ENCODE measurements at regions not wholly inside any gene's neighbourhood (a gene's known extent, or its start where the extent isn't known, plus 50 kb on each side); places are given as distances from the start of the nearest gene placed in this dataset.

DNA sequence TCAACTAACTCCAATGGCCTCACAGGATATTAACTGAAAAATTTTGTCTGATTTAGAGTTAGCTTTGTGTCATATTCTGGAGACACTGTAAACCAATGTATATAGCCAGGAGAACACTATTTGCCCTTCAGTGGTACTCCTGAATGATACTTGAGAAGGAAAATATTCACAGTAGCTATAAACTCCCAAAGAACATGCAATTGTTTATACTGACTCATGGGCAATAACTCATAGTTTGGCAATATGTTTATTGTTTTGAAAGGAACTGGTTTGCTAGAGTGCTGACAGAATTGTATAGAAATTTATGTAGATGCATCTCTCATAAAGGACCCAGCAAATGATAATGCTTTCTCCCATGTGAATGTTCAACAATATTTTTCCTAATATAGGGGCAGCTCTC, 537.6 kb downstream of the PLOD2 start:
- TF ChIP-seq YY1 (IDR thresholded peaks at IDR 0.05; ENCODE audit: insufficient read depth, insufficient read length) (no peak), SUZ12 (IDR thresholded peaks at IDR 0.05; ENCODE audit: extremely low read depth, insufficient read depth, insufficient read length) (no peak), ZNF274 (IDR thresholded peaks at IDR 0.05; ENCODE audit: low read depth, low read length) (no peak)
- H3K36me3 ChIP-seq (ENCODE audit: insufficient read depth, insufficient read length, low read length): no peaks in the 10 kb centered on the region
- no peak overlapping the region for H3K4me3 ChIP-seq (ENCODE audit: insufficient read length, low read depth)
- no peaks in the 10 kb centered on the region for H3K9me3 ChIP-seq (ENCODE audit: insufficient read depth, low read length)
- H3K4me1 ChIP-seq (ENCODE audit: insufficient read depth, insufficient read length): no peaks in the 10 kb centered on the region
- no peak for DNase-seq (ENCODE audit: low read depth, low spot score)
- H3K9ac ChIP-seq (ENCODE audit: insufficient read length, low read depth): no peak overlapping the region
- no peaks in the 10 kb centered on the region for H3K27me3 ChIP-seq (ENCODE audit: insufficient read depth, insufficient read length)

- Histone ChIP-seq H3K36me3 (ENCODE audit: insufficient read depth, insufficient read length, low read length) (no peaks in the 10 kb centered on the region), H3K27me3 (ENCODE audit: insufficient read depth, insufficient read length) (no peaks in the 10 kb centered on the region), H3K9ac (ENCODE audit: insufficient read length, low read depth) (no peak overlapping the region), H3K4me3 (ENCODE audit: insufficient read length, low read depth) (no peak overlapping the region), H3K4me1 (ENCODE audit: insufficient read depth, insufficient read length) (no peaks in the 10 kb centered on the region), H3K9me3 (ENCODE audit: insufficient read depth, low read length) (peaks cover 18% of the 10 kb centered on the region; the same call in 1 of the 2 replicates)
- DNase-seq (ENCODE audit: low read depth, low spot score): no peak
- TF ChIP-seq YY1 (IDR thresholded peaks at IDR 0.05; ENCODE audit: insufficient read depth, insufficient read length): no peak
- TF ChIP-seq ZNF274 (IDR thresholded peaks at IDR 0.05; ENCODE audit: low read depth, low read length): no peak
- TF ChIP-seq SUZ12 (IDR thresholded peaks at IDR 0.05; ENCODE audit: extremely low read depth, insufficient read depth, insufficient read length): no peak
These were observed 532.8 kb downstream of the PLOD2 start for GRCh38 chr3:145628211-145628610.

GRCh38 chr3:145637105-145637504, 523.9 kb downstream of the PLOD2 start:
- TF ChIP-seq ZNF274 (IDR thresholded peaks at IDR 0.05; ENCODE audit: low read depth, low read length) (no peak), YY1 (IDR thresholded peaks at IDR 0.05; ENCODE audit: insufficient read depth, insufficient read length) (no peak), SUZ12 (IDR thresholded peaks at IDR 0.05; ENCODE audit: extremely low read depth, insufficient read depth, insufficient read length) (no peak)
- Histone ChIP-seq H3K36me3 (ENCODE audit: insufficient read depth, insufficient read length, low read length) (no peaks in the 10 kb centered on the region), H3K4me3 (ENCODE audit: insufficient read length, low read depth) (no peak overlapping the region)

DNA sequence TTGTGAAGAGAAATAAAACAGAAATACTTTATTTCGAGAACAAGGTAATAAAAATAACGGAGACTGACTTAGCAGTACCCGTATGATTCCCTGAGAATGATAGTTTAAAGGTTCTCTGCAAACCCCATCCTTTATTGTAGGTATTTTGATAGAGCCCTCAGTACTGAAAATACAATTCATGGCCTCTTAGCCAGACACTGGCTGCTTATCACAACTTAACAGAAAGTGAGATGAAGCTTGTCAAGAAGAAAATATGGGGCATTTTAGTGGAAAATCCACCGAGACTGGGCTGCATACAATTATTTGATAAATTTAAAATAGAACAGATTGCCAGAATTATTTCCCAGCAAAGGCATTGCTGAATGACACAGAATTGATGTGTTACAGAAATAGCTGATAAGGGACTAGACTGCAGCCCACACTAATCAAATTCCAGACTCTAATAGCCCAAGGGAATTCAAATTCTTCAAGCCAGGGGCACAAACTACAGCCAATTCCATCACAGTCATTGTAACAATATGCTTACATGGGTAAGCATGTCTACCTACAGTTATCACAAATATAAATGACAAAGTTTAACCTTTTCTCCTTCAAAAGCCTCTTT, 521.9 kb downstream of the PLOD2 start:
- Histone ChIP-seq H3K36me3 (ENCODE audit: insufficient read depth, insufficient read length, low read length) (no peaks in the 10 kb centered on the region), H3K27me3 (ENCODE audit: insufficient read depth, insufficient read length) (no peaks in the 10 kb centered on the region)
- no peak for TF ChIP-seq YY1 (IDR thresholded peaks at IDR 0.05; ENCODE audit: insufficient read depth, insufficient read length)
- TF ChIP-seq SUZ12 (IDR thresholded peaks at IDR 0.05; ENCODE audit: extremely low read depth, insufficient read depth, insufficient read length): no peak
- no peak for TF ChIP-seq ZNF274 (IDR thresholded peaks at IDR 0.05; ENCODE audit: low read depth, low read length)

More at GRCh38 chr3:145637105-145637504, 523.9 kb downstream of the PLOD2 start:
- H3K4me1 ChIP-seq (ENCODE audit: insufficient read depth, insufficient read length): no peaks in the 10 kb centered on the region
- H3K9ac ChIP-seq (ENCODE audit: insufficient read length, low read depth): no peak overlapping the region
- H3K9me3 ChIP-seq (ENCODE audit: insufficient read depth, low read length): no peaks in the 10 kb centered on the region
- no peaks in the 10 kb centered on the region for H3K27me3 ChIP-seq (ENCODE audit: insufficient read depth, insufficient read length)
- DNase-seq (ENCODE audit: low read depth, low spot score): no peak

GRCh38 chr3:145639875-145640274, 521.1 kb downstream of the PLOD2 start:
- Histone ChIP-seq H3K4me1 (ENCODE audit: insufficient read depth, insufficient read length) (no peaks in the 10 kb centered on the region), H3K4me3 (ENCODE audit: insufficient read length, low read depth) (no peak overlapping the region), H3K36me3 (ENCODE audit: insufficient read depth, insufficient read length, low read length) (no peaks in the 10 kb centered on the region), H3K9ac (ENCODE audit: insufficient read length, low read depth) (no peak overlapping the region), H3K27me3 (ENCODE audit: insufficient read depth, insufficient read length) (no peaks in the 10 kb centered on the region), H3K9me3 (ENCODE audit: insufficient read depth, low read length) (no peaks in the 10 kb centered on the region)
- TF ChIP-seq ZNF274 (IDR thresholded peaks at IDR 0.05; ENCODE audit: low read depth, low read length) (no peak), YY1 (IDR thresholded peaks at IDR 0.05; ENCODE audit: insufficient read depth, insufficient read length) (no peak), SUZ12 (IDR thresholded peaks at IDR 0.05; ENCODE audit: extremely low read depth, insufficient read depth, insufficient read length) (no peak)
- no peak for DNase-seq (ENCODE audit: low read depth, low spot score)

More for the DNA sequence above, 521.9 kb downstream of the PLOD2 start:
- no peaks in the 10 kb centered on the region for H3K4me1 ChIP-seq (ENCODE audit: insufficient read depth, insufficient read length)
- H3K4me3 ChIP-seq (ENCODE audit: insufficient read length, low read depth): no peak overlapping the region
- no peak overlapping the region for H3K9ac ChIP-seq (ENCODE audit: insufficient read length, low read depth)
- no peak for DNase-seq (ENCODE audit: low read depth, low spot score)
- H3K9me3 ChIP-seq (ENCODE audit: insufficient read depth, low read length): no peaks in the 10 kb centered on the region

GRCh38 chr3:145648396-145648795, 512.6 kb downstream of the PLOD2 start:
- no peaks in the 10 kb centered on the region for H3K9me3 ChIP-seq (ENCODE audit: insufficient read depth, low read length)
- no peak for DNase-seq (ENCODE audit: low read depth, low spot score)
- H3K27me3 ChIP-seq (ENCODE audit: insufficient read depth, insufficient read length): no peaks in the 10 kb centered on the region
- H3K36me3 ChIP-seq (ENCODE audit: insufficient read depth, insufficient read length, low read length): no peaks in the 10 kb centered on the region
- TF ChIP-seq SUZ12 (IDR thresholded peaks at IDR 0.05; ENCODE audit: extremely low read depth, insufficient read depth, insufficient read length) (no peak), YY1 (IDR thresholded peaks at IDR 0.05; ENCODE audit: insufficient read depth, insufficient read length) (no peak), ZNF274 (IDR thresholded peaks at IDR 0.05; ENCODE audit: low read depth, low read length) (no peak)
- no peaks in the 10 kb centered on the region for H3K4me1 ChIP-seq (ENCODE audit: insufficient read depth, insufficient read length)
- no peak overlapping the region for H3K9ac ChIP-seq (ENCODE audit: insufficient read length, low read depth)
- H3K4me3 ChIP-seq (ENCODE audit: insufficient read length, low read depth): no peak overlapping the region

- DNase-seq (ENCODE audit: low read depth, low spot score): no peak
- H3K4me1 ChIP-seq (ENCODE audit: insufficient read depth, insufficient read length): no peaks in the 10 kb centered on the region
- no peaks in the 10 kb centered on the region for H3K27me3 ChIP-seq (ENCODE audit: insufficient read depth, insufficient read length)
- no peaks in the 10 kb centered on the region for H3K36me3 ChIP-seq (ENCODE audit: insufficient read depth, insufficient read length, low read length)
- no peaks in the 10 kb centered on the region for H3K9me3 ChIP-seq (ENCODE audit: insufficient read depth, low read length)
- no peak overlapping the region for H3K4me3 ChIP-seq (ENCODE audit: insufficient read length, low read depth)
- TF ChIP-seq YY1 (IDR thresholded peaks at IDR 0.05; ENCODE audit: insufficient read depth, insufficient read length) (no peak), ZNF274 (IDR thresholded peaks at IDR 0.05; ENCODE audit: low read depth, low read length) (no peak), SUZ12 (IDR thresholded peaks at IDR 0.05; ENCODE audit: extremely low read depth, insufficient read depth, insufficient read length) (no peak)
- no peak overlapping the region for H3K9ac ChIP-seq (ENCODE audit: insufficient read length, low read depth)
These were observed 511.6 kb downstream of the PLOD2 start for GRCh38 chr3:145649368-145649887.

Data from NT2/D1 (cell line).